H1 (cell line): ENCODE measurements at regions not wholly inside any gene's neighbourhood (a gene's known extent, or its start where the extent isn't known, plus 50 kb on each side); places are given as distances from the start of the nearest gene placed in this dataset.

ENCODE experiments used
- BACH1 ChIP-seq: IDR thresholded peaks from 2 replicates; pipeline ENCODE4 v1.6.1; 2012; ENCODE audit warnings: low read length, improper control_type of control experiment
- RAD21 ChIP-seq, 2 experiments: IDR thresholded peaks in 1 of 2; conservative IDR thresholded peaks in 1 of 2; 2 replicates each; pipeline ENCODE4 v1.6.1; 2011; ENCODE audit warnings: low read depth in 2 of 2, low read length in 2 of 2, improper control_type of control experiment in 1 of 2, inconsistent platforms in 1 of 2, mild to moderate bottlenecking in 1 of 2, moderate library complexity in 1 of 2
- TCF12 ChIP-seq: IDR thresholded peaks from 2 replicates; pipeline ENCODE4 v1.6.1; 2011; ENCODE audit warnings: low read depth, mild to moderate bottlenecking, low read length

DNA sequence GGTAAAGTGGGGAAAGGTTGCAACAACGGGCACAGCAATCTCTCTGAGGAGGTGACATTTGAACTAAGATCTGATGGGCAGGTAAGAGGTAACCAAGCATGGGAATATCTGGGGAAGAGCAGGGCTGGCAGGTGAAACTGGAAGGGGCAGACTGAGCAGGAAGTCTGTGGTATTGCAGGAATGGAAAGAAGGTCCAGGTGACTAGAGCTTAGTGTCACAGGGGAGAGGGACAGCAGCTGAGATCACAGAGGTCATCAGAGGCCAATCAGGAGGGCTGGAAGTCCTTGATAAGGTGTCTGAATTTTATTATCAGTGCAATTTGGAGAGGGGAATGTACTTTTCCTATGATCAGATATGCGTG, 73.3 kb upstream of the DHX40 start (continued):
- TF ChIP-seq RAD21 (IDR thresholded peaks at IDR 0.05 in 1 of 2, conservative IDR thresholded peaks at IDR 0.05 in 1 of 2; ENCODE audit: low read depth in 2 of 2, low read length in 2 of 2) = no peak
- no peak for TF ChIP-seq BACH1
- TF ChIP-seq TCF12 = no peak
